ENCODE measurements at regions not wholly inside any gene's neighbourhood (a gene's known extent, or its start where the extent isn't known, plus 50 kb on each side); places are given as distances from the start of the nearest gene placed in this dataset.

GRCh38 chr14:34179727-34180126 is 228.9 kb upstream of the EGLN3 start:
- no peak for TF ChIP-seq POLR2A (IDR thresholded peaks at IDR 0.05; ENCODE audit: low read depth, low read length)
- TF ChIP-seq POLR2AphosphoS5 (IDR thresholded peaks at IDR 0.05; ENCODE audit: low read depth, low read length), result no peak
- no peak for TF ChIP-seq TAF1 (IDR thresholded peaks at IDR 0.05; ENCODE audit: borderline replicate concordance, low read depth, low read length)

Data from GM12892 (cell line).